ENCODE measurements at regions not wholly inside any gene's neighbourhood (a gene's known extent, or its start where the extent isn't known, plus 50 kb on each side); places are given as distances from the start of the nearest gene placed in this dataset.
"Not testable (repeated sequence)": the region's sequence is repeated elsewhere in the genome, so short reads cannot be mapped to it uniquely, and the experiment has no call there.

DNA sequence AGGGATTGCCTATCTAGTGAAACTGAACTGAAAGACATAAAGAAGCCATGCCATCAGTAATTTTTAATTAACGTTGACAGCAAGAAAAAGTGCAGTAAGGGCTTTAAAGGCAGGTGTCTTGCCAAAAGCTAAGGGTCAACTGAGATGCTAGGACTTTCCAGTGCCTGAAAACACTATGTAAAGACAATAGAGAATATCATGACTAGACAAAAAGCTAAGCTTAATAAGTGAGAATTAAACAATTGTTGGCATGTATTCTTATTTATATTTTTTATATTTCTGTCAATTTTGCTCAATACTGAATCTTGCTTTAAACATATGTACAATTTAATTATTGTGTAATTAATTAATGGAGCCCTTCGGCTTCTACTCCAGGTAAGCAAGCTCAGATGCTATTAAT, 803.1 kb downstream of the IGSF11 start:
- Mint-ChIP-seq H3K36me3 (ENCODE audit: low read depth, unreplicated experiment) (no peaks in the 10 kb centered on the region), H3K27me3 (ENCODE audit: unreplicated experiment) (no peaks in the 10 kb centered on the region), H3K27ac (ENCODE audit: unreplicated experiment) (no peak overlapping the region), H3K4me3 (ENCODE audit: unreplicated experiment) (no peak overlapping the region), H3K9me3 (ENCODE audit: unreplicated experiment) (no peaks in the 10 kb centered on the region), H3K4me1 (ENCODE audit: unreplicated experiment) (no peaks in the 10 kb centered on the region)
- DNase-seq (ENCODE audit: low spot score): no peak
- TF ChIP-seq, protein P1, sequence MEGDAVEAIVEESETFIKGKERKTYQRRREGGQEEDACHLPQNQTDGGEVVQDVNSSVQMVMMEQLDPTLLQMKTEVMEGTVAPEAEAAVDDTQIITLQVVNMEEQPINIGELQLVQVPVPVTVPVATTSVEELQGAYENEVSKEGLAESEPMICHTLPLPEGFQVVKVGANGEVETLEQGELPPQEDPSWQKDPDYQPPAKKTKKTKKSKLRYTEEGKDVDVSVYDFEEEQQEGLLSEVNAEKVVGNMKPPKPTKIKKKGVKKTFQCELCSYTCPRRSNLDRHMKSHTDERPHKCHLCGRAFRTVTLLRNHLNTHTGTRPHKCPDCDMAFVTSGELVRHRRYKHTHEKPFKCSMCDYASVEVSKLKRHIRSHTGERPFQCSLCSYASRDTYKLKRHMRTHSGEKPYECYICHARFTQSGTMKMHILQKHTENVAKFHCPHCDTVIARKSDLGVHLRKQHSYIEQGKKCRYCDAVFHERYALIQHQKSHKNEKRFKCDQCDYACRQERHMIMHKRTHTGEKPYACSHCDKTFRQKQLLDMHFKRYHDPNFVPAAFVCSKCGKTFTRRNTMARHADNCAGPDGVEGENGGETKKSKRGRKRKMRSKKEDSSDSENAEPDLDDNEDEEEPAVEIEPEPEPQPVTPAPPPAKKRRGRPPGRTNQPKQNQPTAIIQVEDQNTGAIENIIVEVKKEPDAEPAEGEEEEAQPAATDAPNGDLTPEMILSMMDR (IDR thresholded peaks at IDR 0.05; ENCODE audit: unreplicated experiment): no peak

DNA sequence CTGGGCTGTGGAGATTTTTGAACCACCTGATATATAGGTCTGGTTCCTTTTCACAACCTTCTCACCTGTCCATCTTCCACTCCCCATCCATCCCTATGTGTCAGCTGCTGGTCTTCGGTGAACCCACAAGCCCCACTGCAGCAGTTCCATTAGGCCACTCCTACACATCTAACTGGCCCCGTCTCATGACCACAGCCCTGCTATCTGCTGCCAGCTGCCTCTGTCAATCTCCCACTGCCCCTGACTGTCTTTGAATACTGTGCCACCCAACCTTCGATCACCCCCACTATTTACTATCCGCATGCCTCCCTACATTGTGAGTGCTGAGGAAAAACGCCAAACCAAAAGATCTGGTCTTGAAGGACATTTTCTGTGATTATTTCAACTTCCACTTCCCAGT, 795.4 kb downstream of the IGSF11 start:
- Mint-ChIP-seq H3K27ac (ENCODE audit: unreplicated experiment) (no peak overlapping the region), H3K36me3 (ENCODE audit: low read depth, unreplicated experiment) (no peaks in the 10 kb centered on the region), H3K4me3 (ENCODE audit: unreplicated experiment) (no peak overlapping the region), H3K4me1 (ENCODE audit: unreplicated experiment) (no peaks in the 10 kb centered on the region), H3K27me3 (ENCODE audit: unreplicated experiment) (no peaks in the 10 kb centered on the region), H3K9me3 (ENCODE audit: unreplicated experiment) (no peaks in the 10 kb centered on the region)
- TF ChIP-seq, protein P1 (IDR thresholded peaks at IDR 0.05; ENCODE audit: unreplicated experiment): no peak
- no peak for DNase-seq (ENCODE audit: low spot score)

DNA sequence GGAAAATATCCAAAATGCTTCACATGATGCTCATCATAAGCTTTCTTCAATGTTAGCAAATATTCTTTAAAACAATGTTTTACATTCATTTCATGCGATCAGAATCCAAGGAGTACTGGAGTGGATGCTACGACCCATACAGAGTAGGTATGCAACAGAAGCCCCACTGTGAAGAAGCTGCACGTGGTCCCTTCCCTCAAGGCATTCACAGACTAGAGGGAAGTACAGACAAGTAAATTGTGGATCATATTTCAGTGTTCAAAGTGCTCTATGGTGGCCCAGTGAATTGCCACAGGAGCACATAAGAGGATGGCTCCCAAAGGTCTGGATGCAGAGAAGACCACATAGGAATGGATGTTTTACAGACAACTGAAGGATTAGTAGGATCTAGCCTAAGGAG, 789.9 kb downstream of the IGSF11 start:
- Mint-ChIP-seq H3K9me3 (ENCODE audit: unreplicated experiment) (no peaks in the 10 kb centered on the region), H3K36me3 (ENCODE audit: low read depth, unreplicated experiment) (no peaks in the 10 kb centered on the region), H3K27ac (ENCODE audit: unreplicated experiment) (no peak overlapping the region), H3K27me3 (ENCODE audit: unreplicated experiment) (no peaks in the 10 kb centered on the region), H3K4me3 (ENCODE audit: unreplicated experiment) (no peak overlapping the region), H3K4me1 (ENCODE audit: unreplicated experiment) (no peaks in the 10 kb centered on the region)
- TF ChIP-seq, protein P1 (IDR thresholded peaks at IDR 0.05; ENCODE audit: unreplicated experiment): no peak
- no peak for DNase-seq (ENCODE audit: low spot score)

DNA sequence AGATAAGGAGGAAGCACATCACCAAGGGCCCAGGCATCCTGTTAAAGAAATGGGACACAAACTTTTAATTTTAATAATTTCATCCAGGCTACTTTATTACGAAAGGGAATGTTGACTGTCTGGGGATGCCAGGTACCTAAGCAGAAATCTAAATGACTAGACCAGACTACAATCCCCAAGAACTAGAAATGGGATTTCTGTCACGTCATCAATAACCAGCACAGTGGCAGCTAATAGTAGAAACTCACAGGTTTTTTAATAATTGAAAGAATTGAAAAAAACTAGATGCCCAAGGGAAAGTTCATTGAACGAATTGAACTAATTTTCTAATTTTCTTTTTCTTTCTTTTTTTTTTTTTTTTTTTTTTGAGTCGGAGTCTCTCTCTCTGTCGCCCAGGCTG, 789.3 kb downstream of the IGSF11 start:
- DNase-seq (ENCODE audit: low spot score): no peak
- no peaks in the 10 kb centered on the region for H3K9me3 Mint-ChIP-seq (ENCODE audit: unreplicated experiment)
- no peak overlapping the region for H3K27ac Mint-ChIP-seq (ENCODE audit: unreplicated experiment)
- H3K4me3 Mint-ChIP-seq (ENCODE audit: unreplicated experiment): no peak overlapping the region
- no peaks in the 10 kb centered on the region for H3K36me3 Mint-ChIP-seq (ENCODE audit: low read depth, unreplicated experiment)
- H3K4me1 Mint-ChIP-seq (ENCODE audit: unreplicated experiment): no peaks in the 10 kb centered on the region
- TF ChIP-seq, protein P1 (IDR thresholded peaks at IDR 0.05; ENCODE audit: unreplicated experiment): no peak
- H3K27me3 Mint-ChIP-seq (ENCODE audit: unreplicated experiment): no peaks in the 10 kb centered on the region

DNA sequence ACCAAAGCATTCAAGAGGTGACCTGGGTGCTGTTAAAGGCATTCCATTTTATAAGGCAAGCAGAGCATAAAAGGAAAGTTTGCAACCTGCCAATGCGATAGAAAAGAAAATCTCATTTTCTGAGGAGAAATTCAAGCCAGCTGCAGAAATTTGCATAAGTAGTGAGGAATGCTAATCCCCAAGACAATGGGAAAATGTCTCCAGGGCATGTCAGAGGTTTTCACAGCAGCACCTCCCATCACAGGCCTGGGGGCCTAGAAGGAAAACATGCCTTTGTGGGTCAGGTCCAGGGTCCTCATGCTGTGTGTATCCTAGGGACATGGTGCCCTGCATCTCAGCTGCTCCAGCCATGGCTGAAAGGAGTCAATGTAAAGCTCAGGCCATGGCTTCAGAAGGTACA, 775.8 kb downstream of the IGSF11 start:
- not testable (repeated sequence) for H3K27ac Mint-ChIP-seq (ENCODE audit: unreplicated experiment); H3K36me3 Mint-ChIP-seq (ENCODE audit: low read depth, unreplicated experiment); DNase-seq (ENCODE audit: low spot score)

More for the DNA sequence above, 775.8 kb downstream of the IGSF11 start:
- H3K27me3 Mint-ChIP-seq (ENCODE audit: unreplicated experiment); H3K4me1 Mint-ChIP-seq (ENCODE audit: unreplicated experiment); H3K4me3 Mint-ChIP-seq (ENCODE audit: unreplicated experiment); H3K9me3 Mint-ChIP-seq (ENCODE audit: unreplicated experiment): not testable (repeated sequence)
